DMS53 treated with DMSO at 0.1 percent for 48 hours (cell line): ENCODE measurements at regions not wholly inside any gene's neighbourhood (a gene's known extent, or its start where the extent isn't known, plus 50 kb on each side); places are given as distances from the start of the nearest gene placed in this dataset.

ENCODE experiments used
- DNase-seq: peaks from one replicate; lab custom pipeline; 2025; ENCODE audit not compliant: unreplicated experiment; lab: John Stamatoyannopoulos, UW

GRCh38 chr16:85465328-85466303 is 147.5 kb upstream of the GSE1 start:
- peak; percentile 67 for DNase-seq

- DNase-seq = no peak
Measured at GRCh38 chr16:85466304-85466700, 146.8 kb upstream of the GSE1 start.

- DNase-seq = no peak
Measured at GRCh38 chr16:85466989-85467388, 146.1 kb upstream of the GSE1 start.

DNA sequence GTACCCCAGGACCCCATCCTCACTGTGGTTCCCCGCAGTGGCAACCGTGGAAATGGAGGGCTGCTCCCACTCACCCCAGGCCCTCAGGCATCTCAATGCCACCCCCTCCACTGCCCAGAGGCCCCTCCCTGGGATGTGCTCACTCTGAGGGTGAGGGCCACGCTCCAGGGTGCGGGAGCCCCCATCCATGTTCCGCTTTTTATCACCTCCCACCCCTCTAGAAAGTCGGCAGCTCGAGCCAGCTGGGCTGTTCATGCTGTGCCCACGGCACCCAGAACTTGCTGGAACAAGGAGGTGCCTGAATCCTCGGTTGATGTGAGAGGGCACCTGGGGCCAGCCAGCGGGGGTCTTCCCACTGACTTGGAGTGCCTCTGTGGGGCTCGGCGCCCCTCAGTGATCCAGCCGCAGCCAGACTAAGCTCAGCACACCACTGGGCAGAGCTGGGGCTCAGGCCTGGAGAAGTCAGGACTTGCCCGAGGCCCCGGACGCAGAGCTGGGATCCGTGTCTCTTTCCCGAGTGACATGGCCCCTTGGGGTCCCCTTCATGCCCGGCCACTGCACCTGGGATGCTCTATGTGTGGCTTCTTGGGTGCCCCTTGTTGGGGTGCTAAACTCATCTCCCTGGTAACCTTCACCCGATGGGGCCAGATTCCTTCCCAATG is 143.1 kb upstream of the GSE1 start:
- no peak for DNase-seq

DNA sequence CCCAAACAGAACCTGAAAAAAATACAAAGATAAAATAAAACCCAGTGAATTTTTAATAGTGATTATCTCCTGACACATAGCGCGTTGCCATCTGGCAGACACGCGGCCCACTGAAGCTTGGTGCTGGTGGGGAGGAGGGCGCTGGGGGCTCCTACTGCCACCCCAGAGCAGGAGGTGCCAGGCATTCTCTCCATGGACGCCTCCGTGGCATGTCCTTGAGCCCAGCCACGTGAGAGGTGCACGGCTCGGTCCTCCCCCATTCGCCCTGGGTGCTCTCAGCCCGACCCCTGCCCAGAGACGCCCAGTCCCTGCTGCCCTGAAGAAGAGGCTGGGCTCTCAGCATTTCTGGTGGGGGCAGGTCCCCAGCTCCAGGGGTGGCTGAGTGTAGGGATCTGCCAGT is 142.2 kb upstream of the GSE1 start:
- no peak for DNase-seq

DNA sequence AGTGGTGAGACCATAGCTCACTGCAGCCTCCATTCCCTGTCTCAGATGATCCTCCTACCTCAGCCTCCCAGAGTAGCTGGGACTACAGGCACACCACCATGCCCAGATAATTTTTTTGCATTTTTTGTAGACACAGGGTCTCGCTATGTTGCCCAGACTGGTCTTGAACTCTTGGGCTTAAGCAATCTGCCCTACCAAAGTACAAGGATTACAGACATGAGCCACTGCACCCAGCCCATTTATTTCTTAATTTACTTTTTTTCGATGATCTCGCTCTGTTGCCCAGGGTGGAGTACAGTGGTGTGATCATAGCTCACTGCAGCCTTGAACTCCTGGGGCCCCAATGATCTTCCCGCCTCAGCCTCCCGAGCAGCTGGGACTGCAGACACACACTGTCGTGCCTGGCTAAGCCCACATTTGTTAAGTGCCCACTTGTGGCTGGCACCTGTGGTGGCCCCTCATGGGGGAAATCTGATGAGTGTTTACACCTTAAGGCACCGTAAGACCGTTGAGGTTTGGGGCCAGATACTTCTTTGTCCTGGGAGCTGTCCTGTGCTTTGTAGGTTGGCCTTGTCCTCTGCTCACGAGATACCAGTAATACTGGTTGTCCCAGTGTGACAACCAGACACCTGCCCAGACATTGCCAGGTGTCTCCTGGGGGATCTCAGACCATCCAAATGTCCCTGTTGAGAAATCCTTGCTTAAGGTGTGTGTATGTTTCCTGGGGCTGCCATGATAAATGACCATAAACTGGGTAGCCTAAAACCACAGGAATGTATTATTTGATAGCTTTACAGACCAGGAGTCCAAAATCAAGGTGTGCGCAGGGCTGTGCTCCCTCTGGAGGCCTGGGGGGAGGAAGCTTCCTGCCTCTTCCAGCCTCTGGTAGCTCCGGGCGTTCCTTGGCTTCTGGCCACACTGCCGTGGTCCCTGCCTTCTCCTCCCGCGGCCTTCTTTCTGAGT is 141.4 kb upstream of the GSE1 start:
- DNase-seq = peak; percentile 91

DNA sequence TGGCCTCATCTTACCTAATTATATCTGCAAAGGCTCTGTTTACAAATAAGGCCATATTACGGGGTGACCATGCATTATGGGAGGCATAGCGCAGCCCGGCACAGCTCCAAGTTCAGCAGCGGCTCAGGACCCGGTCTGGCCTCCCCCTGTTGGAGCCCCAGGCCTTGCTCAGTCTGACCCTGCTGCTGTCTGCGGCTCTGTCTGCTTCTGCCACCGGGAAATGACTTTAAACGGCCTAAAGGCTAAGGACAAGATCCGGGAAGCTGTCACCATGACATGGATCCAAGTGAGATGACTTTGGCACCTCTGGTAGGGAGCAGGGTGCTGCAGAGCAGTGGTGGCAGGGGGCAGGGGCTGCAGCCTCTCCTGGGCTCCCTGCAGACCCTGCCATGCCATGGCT is 140.6 kb upstream of the GSE1 start:
- no peak for DNase-seq

DNA sequence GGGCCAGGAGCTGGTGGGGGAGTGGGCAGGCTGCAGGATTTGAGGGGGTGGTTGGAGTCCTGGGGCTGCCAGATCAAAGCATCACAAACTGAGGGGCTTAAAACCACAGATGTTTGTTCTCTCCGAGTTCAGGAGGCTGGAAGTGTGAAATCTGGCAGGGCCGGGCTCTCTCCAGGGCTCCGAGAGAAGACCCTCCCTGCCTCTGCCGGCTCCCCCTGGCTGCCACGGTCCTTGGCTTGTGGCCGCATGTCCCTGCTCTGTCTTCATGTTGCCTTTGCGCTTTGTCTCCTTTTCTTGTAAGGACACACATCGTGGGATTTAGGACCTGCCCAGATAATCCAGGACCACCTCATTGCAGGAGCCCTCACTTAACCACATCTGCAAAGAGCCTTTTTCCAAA is 139.8 kb upstream of the GSE1 start:
- DNase-seq = no peak

DNA sequence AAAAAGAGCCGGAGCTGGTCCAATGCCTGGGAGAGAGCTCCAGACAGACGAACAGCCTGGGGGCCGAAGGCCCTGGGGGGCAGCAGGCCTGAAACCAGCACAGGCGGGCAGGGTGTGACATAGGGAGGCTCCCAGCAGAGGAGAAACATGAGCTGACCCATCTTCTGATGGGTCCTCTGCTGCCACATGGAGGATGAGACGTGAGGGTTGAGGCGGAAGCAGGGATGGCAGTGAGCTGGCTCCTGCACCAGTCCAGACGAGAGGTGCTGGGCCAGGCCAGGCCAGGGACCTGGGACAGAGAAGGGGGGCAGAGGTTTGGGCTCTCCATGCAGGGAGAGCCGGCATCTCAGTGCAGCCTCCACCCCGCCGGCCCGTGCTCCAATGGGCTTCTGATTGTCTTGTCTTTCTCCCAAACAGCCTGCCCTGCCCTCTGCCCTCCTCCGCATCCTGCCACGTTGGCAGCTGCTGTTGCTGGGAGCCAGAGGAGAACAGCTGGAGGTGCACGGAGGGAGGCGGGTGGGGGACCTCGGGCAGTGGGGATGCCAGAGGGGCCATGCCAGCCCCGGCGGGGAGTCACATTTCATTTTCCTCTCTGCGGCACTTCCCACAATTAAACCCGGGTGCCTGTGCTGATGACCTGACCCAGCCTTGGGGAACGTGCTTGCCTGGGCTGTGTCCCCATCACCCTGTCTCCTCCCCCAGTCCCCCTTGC is 139.1 kb upstream of the GSE1 start:
- no peak for DNase-seq

GRCh38 chr16:85474621-85475217 is 138.4 kb upstream of the GSE1 start:
- no peak for DNase-seq

DNA sequence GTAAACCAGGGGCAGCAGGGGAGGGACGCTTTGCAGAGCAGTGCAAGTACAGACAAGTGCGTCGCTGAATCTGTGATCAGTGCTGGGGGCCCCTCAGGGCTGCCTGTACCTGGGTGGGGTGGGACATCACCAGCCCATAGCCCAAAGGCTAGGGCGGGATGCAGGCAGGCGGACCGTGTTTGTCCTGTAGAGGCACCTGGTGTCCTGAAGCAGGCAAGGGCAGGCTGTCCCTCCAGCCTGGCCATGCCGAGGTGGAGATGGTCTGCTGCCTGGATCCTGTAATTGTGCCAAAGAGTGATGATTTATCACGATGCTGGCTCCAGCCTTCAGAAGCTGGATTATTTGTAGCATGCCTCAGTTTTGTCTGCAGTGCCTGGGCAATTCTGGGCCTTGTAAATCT is 137.9 kb upstream of the GSE1 start:
- no peak for DNase-seq

DNA sequence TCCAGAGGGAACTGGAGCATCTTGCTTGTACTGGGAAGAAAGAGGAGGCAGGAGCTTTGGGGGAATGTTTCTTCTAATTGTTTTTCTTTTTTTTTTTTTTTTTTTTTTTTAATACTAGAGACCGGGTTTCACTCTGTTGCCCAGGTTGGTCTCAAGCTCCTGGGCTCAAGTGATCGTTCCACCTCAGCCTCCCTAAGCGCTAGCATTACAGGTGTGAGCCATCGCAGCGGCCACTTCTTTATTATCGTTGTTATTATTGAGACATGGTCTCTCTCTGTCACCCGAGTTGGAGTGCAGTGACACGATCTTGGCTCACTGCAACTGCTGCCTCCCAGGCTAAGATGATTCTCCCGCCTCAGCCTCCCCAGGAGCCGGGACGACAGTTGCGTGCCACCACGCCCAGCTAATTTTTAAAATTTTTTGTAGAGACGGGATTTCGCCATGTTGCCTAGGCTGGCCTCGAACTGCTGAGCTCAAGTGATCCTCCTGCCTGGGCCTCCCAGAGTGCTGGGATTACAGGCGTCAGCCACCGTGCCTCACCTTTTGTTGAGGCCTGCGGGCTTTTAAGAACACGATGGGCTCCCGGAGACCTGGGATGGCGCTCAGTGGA is 137.3 kb upstream of the GSE1 start:
- no peak for DNase-seq

DNA sequence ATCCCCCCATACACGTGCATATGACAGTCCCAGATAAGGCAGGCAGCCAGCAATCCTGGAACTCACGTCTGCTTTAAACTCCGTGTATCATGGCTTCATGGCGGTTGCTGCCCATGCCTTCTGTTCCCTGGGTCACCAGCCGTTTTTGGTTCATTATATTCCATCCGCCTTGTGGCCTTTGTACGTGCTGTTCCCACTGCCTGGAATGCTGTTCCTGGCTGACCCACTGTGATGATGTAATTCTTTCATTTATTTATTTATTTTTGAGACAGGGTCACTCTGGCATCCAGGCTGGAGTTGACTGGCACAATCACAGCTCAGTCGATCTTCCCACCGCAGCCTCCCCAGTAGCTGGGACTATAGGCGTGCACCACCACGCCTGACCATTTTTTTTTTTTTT is 136.7 kb upstream of the GSE1 start:
- DNase-seq = no peak

- no peak for DNase-seq
Measured at GRCh38 chr16:85477801-85478363, 135.2 kb upstream of the GSE1 start.

DNA sequence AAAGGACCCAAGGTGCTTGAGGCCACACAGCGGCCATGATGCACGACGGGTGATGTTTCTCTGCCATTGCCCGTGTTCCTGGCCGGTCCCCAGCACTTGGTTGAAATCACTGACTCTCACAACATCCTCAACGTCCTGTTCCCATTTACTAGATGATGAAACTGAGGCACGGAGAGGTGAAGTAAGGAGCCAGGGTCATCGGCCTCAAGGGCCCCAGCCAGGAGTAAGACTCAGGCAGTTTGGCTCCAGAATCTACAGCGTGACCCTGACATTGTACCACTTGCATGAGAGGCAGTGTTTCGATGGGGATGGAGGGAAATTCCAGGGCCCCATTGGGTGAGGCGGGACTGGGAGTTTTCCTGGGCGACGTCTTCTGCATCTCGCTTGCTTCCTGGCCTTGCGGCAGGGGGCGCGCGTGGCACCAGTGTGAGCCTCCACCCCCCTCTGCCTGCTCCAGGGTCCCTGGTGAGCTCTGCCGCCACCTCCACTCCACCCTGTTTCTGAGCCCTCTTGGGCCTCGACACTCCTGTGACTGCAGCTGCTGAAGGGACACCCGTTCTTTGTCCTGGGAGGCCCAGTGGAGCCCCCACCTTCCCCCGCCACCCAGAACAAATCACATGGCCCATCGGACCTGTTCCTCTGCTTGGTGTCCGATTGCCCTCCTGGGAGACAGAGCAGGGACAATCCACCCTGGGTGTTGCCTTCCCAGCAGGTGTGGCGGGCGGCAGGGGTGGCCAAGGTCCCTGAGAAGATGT is 133.0 kb upstream of the GSE1 start:
- DNase-seq = peak; percentile 57

- DNase-seq = no peak
Measured at GRCh38 chr16:85480727-85481101, 132.4 kb upstream of the GSE1 start.

DNA sequence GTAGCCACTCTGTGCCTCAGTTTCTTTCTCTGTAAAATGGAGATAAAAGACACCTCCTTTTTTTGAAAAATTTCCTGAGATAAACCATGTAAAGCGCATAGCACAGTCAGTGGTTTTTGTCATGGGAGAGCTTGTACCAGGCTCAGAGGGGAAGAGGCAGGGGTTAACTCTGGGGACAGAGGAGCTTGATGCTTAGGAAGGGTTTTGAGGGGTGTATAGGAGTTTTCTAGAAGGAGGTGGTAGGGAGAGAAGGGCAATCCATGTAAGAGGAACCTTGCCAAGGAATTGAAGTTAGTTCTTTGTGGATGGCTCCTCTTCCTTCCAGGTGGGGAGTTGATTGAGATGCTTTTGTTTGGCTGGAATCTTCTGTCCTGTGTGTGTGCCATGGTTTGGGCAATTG is 131.9 kb upstream of the GSE1 start:
- DNase-seq = no peak

GRCh38 chr16:85481738-85482137 is 131.4 kb upstream of the GSE1 start:
- DNase-seq = no peak

DNA sequence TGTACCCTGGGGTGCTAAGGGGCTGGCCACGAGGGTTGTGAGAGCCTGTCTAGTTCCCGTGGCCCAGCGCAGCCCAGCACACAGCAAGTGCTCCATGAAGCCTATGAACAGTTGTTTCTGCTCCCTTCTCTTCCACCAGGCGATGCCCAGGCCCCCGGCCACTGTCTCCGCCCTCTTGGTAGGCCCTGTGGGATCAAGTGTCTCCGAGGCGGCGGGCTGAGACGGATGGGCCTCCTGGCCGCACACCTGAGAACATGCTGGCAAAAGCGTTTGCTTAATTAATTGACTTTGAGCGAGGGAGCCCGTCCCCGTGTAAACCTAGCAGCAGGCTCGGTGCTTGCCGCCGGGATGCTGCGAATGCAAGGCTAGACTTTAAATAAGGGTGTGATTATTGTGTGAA is 129.7 kb upstream of the GSE1 start:
- DNase-seq = peak; percentile 76
